ENCODE measurements at regions not wholly inside any gene's neighbourhood (a gene's known extent, or its start where the extent isn't known, plus 50 kb on each side); places are given as distances from the start of the nearest gene placed in this dataset.

DNA sequence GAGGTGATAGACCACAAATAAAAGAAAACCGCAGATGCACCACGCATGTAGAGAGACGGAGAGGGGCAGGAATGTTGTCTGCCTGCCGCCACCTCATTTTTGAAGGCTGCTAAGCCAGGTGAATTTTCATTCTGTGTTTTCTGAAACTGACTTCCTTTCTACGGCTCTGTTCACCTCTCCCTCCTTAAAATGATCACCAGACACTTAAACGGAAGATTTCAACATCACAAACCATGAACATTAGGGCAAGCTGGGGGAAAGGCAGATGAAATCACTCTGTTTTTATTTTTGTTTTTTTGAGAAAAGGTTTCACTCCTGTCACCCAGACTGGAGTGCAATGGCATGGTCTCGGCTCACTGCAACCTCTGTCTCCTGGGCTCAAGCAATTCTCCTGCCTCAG is 232.4 kb downstream of the MIAT start:
- Histone ChIP-seq H2BK5ac (ENCODE audit: low read depth, low read length) (no peak overlapping the region), H3K79me1 (ENCODE audit: low read depth, low read length) (no peaks in the 10 kb centered on the region), H3K9me3 (ENCODE audit: insufficient read depth in 2 of 2, low read depth in 1 of 2, low read length in 1 of 2) (no peaks in the 10 kb centered on the region), H3K4me3 (ENCODE audit: extremely low read depth in 1 of 4, insufficient read depth in 2 of 4, low read depth in 3 of 4, low read length in 4 of 4) (no peak overlapping the region), H2AFZ (ENCODE audit: low read length) (no peak overlapping the region), H3K4me1 (replicated peaks in 1 of 4; ENCODE audit: control insufficient read depth in 3 of 4, insufficient read depth in 4 of 4, low read length in 3 of 4) (peaks cover 1 to 13% (median 6%) of the 10 kb centered on the region in 4 experiments; a peak in 4 of 7 replicates), H2AK5ac (ENCODE audit: low read depth, low read length) (no peak overlapping the region), H2BK20ac (ENCODE audit: low read length) (no peak overlapping the region), H3K36me3 (ENCODE audit: control insufficient read depth in 2 of 4, insufficient read depth in 4 of 4, low read length in 3 of 4) (no peaks in the 10 kb centered on the region), H4K5ac (ENCODE audit: insufficient read length, low read depth, low read length) (no peak overlapping the region), H4K91ac (replicated peaks; ENCODE audit: insufficient read length, low read length) (no peak overlapping the region), H3K79me2 (ENCODE audit: control insufficient read depth in 1 of 2, insufficient read depth in 2 of 2, low read length in 2 of 2) (no peaks in the 10 kb centered on the region), H3K27ac (ENCODE audit: low read depth, low read length) (no peak overlapping the region), H3K9ac (replicated peaks in 1 of 4; ENCODE audit: extremely low read depth in 1 of 4, low read depth in 3 of 4, low read length in 3 of 4) (no peak overlapping the region), H2BK12ac (ENCODE audit: low read depth, low read length) (no peak overlapping the region), H4K8ac (ENCODE audit: extremely low read depth, insufficient read depth, low read length) (no peak overlapping the region), H3K18ac (ENCODE audit: extremely low read depth, low read length) (no peak overlapping the region), H3K4ac (replicated peaks; ENCODE audit: insufficient read length, low read depth, low read length) (no peak overlapping the region), H3K23ac (ENCODE audit: insufficient read length) (no peak overlapping the region), H3K27me3 (replicated peaks in 1 of 4; ENCODE audit: control insufficient read depth in 3 of 4, extremely low read depth in 1 of 4, insufficient read depth in 3 of 4, low read length in 3 of 4) (peaks cover 0 to 2% (median 0%) of the 10 kb centered on the region in 4 experiments; a peak in 1 of 7 replicates), H3K4me2 (ENCODE audit: insufficient read depth in 1 of 2, low read depth in 2 of 2, low read length in 2 of 2) (no peak overlapping the region), H3K14ac (ENCODE audit: insufficient read length) (no peak overlapping the region), H2BK15ac (ENCODE audit: low read length) (no peak overlapping the region), H3K23me2 (ENCODE audit: low read depth, low read length) (no peaks in the 10 kb centered on the region; the same call in 1 of the 2 replicates), H2BK120ac (replicated peaks; ENCODE audit: low read depth, low read length) (no peak overlapping the region), H4K20me1 (replicated peaks in 1 of 2; ENCODE audit: control insufficient read depth in 1 of 2, insufficient read depth in 2 of 2, low read length in 2 of 2) (no peaks in the 10 kb centered on the region), H3K56ac (replicated peaks; ENCODE audit: insufficient read length, low read depth, low read length) (no peak overlapping the region)
- ChIA-PET POLR2A (ENCODE audit: partially characterized antibody) (no interaction called here), CTCF (ENCODE audit: partially characterized antibody) (interaction anchor here (0.6 to 1.3 kb wide), 5 partner anchors 10 to 1102 kb away, joined by 3 to 4 read pairs (median 3); no protein-coding TSS in a partner anchor)
- no peak for TF ChIP-seq EP300 (IDR thresholded peaks at IDR 0.05; ENCODE audit: borderline replicate concordance in 1 of 2, low read depth in 2 of 2, low read length in 2 of 2)
- no peak for TF ChIP-seq RAD21 (IDR thresholded peaks at IDR 0.05 in 1 of 2, conservative IDR thresholded peaks at IDR 0.05 in 1 of 2; ENCODE audit: low read depth in 2 of 2, low read length in 2 of 2)
- TF ChIP-seq ASH2L (IDR thresholded peaks at IDR 0.05; ENCODE audit: low read length), result no peak
- TF ChIP-seq RFX5 (IDR thresholded peaks at IDR 0.05; ENCODE audit: borderline replicate concordance, low read depth, low read length), result no peak
- no peak for TF ChIP-seq SAP30 (IDR thresholded peaks at IDR 0.05; ENCODE audit: insufficient read depth, insufficient replicate concordance, low read length)
- TF ChIP-seq, protein P1, sequence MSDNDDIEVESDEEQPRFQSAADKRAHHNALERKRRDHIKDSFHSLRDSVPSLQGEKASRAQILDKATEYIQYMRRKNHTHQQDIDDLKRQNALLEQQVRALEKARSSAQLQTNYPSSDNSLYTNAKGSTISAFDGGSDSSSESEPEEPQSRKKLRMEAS (IDR thresholded peaks at IDR 0.05), result no peak
- TF ChIP-seq SIRT6 (IDR thresholded peaks at IDR 0.05; ENCODE audit: low read length), result no peak
- DNase-seq (ENCODE audit: low read depth in 1 of 2, low spot score in 2 of 2) (no peak), FAIRE-seq (no peak)
- WGBS, 2 experiments (ENCODE audit: extremely low coverage in 1 of 2, insufficient coverage in 1 of 2, insufficient read length in 1 of 2, insufficient replicate concordance in 2 of 2, low coverage in 1 of 2, low lambda C conversion rate in 2 of 2, missing lambda C conversion rate in 1 of 2), result 89% methylated on average over 7 of the region's 7 CpGs; no CpG with 5 or more reads in 1 of the 2 experiments

Measured in H1 (cell line).